Right ventricle myocardium superior (tissue), 1 donor: ENCODE measurements at regions not wholly inside any gene's neighbourhood (a gene's known extent, or its start where the extent isn't known, plus 50 kb on each side); places are given as distances from the start of the nearest gene placed in this dataset.

ENCODE experiments used
- ATAC-seq: fragments of 200-7000 bp; cut with Tn5 transposase; one replicate; pipeline ENCODE4 v1.9.1; 2020; ENCODE audit warnings: mild to moderate bottlenecking; ENCODE audit not compliant: poor library complexity
- DNase-seq: peaks from one replicate; pipeline ENCODE4 v3.0.0-alpha.2; 2020
- intact Hi-C: fragments of 100-400 bp; cut with DNase I; formaldehyde crosslinking; loops from one replicate; pipeline ENCODE4 v1.11.2; 2022
- donor health status: DM: no; HTN: yes; CAD: no; lungs with severe emphysema.

GRCh38 chr1:106646261-106646784 lies 410.2 kb upstream of the PRMT6 start:
- no peak for DNase-seq
- ATAC-seq, result no peak
- intact Hi-C loops, result no loop called here

DNA sequence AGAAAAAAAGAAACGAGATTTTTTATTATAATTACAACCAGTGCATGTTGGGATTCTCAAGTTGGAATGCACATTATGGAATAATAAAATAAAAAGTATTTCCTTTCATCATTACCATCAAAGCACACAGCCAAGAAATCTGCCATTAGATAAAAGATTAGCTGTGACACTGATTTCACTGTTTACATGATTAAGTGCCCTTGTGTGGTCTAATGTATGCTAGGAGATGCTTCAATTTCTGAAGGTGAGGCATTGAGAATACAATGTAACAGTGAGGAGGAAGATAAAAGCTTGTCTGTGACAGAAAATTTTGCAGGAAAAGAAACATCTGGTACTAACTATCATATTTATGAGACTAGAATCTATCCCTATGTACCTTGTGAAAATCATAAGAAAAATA lies 409.7 kb upstream of the PRMT6 start:
- DNase-seq (no peak), ATAC-seq (no peak)
- intact Hi-C loops, result no loop called here

GRCh38 chr1:106651028-106651762 lies 405.3 kb upstream of the PRMT6 start:
- ATAC-seq (no peak), DNase-seq (no peak)
- intact Hi-C loops, result no loop called here

DNA sequence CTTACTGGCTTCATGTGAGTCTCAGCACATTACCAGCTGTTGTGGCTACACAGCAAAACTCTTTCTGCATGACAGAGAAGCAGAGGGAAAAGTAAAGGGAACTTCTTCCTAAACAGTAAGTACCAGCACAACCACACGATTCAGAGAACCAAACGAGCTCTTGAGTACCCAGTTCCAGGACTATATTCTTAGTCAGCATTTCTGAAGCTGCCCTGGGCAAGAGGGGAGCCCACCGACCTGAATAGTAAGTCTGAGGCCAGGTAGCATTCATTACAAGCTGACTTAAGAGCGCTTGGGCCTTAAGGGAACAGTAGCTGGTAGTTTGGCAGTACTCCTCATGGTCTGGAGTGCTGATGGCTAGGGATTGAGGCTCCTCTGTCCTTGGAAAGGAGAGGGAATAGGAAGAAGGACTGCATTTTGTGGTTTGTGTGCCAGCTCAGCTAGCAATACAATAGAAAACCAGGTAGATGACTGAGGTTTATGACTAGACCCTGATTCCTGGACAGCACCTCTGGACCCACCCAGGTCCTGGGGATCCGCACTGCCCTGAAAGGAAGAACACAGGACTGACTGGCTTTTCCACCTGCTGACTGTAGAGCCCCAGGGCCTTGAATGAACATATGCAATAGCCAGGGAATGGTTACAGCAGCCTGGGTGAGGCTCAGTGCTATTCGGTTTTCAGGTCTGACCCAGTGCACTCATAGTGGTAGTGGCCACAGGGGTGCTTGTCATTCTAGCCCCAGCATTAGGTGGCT lies 396.8 kb upstream of the PRMT6 start:
- DNase-seq, result no peak
- intact Hi-C loops, result no loop called here
- no peak for ATAC-seq

DNA sequence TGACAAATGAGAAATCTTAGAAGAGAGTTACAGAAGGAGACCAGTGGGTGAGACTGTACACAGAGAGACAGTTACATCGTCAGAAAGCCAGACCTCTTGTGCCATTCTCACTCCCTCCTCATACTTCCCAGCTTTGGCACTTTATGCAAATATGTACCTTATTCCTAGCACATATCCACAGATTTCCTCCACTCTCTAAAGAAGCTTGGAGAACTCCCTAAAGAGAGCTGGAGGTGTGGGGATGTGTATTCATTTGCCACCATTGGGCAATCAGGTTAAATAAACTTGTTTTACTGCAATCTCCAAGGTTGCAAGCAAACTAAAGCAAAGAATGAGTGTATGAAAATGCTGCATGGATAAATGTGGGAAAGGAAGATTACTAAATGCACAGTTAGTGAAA lies 380.9 kb upstream of the PRMT6 start:
- intact Hi-C loops, result no loop called here
- no peak for ATAC-seq
- DNase-seq, result no peak

- DNase-seq (no peak), ATAC-seq (no peak)
- intact Hi-C loops, result no loop called here
Measured at GRCh38 chr1:106676021-106676420, 380.5 kb upstream of the PRMT6 start.

DNA sequence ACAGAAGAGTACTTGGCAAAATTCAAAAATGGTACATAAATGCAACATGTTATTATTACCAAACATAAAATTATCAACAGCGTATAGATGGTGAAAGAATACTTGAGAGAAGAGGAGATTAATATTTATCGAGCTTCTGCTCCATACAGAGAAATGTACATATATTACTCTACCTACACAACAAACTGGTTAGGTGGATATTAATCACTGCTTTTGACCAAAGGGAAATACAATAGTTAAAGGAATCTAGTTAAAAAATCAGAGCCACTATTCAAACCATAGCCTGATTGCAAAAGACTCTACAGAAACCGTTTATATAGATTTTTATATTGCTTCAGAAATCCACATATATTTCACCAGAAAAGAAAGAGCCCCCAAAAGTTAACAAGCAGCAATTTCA lies 379.3 kb upstream of the PRMT6 start:
- intact Hi-C loops, result no loop called here
- DNase-seq (no peak), ATAC-seq (no peak)

DNA sequence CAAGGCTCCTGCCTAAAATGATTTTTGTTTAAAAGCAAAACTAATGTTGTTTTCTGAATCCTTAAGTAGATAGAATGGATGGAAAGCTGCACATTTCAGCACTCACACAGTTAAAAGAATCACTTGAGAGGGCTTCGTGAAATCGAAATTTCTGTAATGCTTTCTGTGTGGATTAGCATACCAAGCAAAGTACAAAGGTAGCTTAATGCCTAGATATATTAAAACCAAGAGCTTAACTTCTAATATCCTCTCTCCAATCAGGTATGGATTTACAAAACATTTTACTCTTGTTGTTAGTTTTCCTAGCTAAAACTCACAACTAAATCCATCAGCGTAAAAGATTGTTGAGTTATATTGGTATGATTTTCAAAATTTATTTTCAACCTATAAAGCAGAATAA lies 378.8 kb upstream of the PRMT6 start:
- ATAC-seq, result no peak
- no peak for DNase-seq
- intact Hi-C loops, result no loop called here

DNA sequence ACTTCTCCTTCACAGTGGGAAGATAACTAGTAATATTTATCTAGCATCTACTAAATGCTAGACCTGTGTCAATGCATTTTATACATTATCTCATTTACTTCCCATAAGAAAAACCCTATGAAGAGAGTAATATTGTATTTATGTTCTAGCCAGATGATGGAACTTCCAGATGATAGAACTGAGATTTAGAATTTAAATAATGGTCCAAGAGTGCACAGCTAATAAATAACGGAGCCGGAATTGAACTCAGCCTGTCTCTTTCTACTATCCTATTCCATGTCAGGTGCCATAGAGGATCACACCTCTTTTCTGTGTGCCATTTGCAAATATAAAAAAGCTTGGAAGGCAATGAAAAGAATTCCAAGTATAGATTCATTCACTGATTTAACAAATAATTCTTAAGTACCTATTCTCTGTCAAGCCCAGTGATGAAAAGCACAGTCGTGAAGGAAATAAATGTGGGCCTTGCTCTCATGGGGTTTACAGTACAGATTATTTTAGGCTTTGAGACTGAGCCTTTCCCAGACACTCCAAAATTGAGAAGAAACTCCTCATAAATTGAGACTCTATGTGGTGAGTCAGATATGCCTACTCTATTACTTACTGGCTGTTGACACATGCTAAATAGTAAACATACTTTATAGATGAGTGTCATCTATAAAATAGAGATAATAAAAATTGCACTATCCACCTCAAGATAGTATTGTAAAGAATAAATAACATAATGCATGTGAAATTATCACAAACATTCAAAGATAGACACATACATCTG lies 378.0 kb upstream of the PRMT6 start:
- ATAC-seq (no peak), DNase-seq (no peak)
- intact Hi-C loops, result no loop called here

- DNase-seq, result no peak
- no peak for ATAC-seq
- intact Hi-C loops, result no loop called here
Measured at GRCh38 chr1:106680216-106680615, 376.3 kb upstream of the PRMT6 start.

DNA sequence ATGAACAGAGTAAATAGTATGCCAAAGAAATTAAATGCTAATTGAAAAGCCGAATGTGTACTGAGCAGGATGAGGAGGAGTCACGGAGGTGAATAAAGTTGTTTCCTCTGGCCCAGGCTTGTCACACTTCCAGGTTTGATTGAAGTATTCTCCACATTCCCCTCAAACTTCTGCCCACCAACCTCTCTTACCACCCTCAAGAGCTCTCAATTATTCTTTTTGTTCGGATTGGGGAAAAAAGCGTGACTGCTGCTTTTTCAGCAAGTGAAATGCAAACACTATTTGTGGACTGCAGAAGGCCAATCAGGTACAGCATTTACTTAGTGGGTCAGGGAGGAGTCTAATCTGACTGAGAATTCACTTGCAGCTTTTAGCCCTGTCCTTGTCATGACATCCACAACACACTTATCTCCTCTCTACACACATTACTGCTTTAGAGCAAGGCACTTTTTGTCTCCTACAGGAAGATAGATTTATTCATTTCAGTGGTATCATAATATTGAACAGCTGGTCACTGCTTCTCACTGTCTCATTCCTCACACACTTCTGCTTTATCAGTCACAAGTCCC lies 375.6 kb upstream of the PRMT6 start:
- DNase-seq (no peak), ATAC-seq (no peak)
- intact Hi-C loops, result no loop called here

DNA sequence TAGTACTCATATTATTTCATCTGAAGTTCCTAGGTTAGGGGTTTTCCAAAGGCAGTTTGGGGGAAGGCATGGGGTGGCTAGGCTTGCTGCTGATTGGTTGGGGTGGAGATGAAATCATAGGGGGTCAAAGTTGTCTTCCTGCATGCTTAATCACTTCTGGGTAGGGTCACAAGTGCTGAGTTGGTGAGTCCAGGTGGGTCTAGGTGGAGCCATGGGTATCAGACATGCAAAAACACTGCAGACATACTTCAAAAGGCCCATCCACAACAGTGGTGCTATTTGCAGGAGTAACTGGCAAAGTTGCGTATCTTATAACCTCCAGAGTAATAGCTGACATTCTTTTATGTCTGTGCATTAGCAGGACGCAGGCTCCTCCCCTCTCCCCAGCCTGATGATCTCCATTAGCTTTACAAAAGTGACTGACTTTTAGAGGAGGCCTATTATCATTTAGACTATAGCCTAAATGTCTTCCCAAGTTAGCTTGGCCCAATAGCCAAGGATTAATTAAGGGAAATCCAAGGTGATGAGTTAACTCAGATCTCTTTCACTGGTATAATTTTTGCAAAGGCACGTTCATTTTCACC lies 374.4 kb upstream of the PRMT6 start:
- DNase-seq (no peak), ATAC-seq (no peak)
- intact Hi-C loops, result no loop called here

GRCh38 chr1:106688446-106688845 lies 368.0 kb upstream of the PRMT6 start:
- no peak for ATAC-seq

DNA sequence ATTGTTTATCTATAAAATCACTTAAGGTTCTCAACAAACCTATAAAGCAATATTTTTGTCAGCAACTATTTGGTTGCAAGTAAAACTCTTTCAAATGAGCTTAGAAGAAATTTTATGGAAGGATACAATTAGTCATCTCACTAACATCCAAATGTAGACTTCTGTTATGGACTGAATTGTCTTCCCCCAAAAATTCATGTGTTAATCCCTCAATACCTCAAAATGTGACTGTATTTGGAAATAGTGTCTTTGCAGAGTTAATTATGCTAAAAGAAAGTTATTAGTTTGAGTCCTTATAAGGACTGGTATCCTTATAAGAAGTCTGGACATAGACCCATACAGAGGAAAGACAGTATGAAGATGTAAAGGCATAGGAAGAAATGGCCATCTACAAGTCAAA lies 357.8 kb upstream of the PRMT6 start:
- no peak for DNase-seq
- intact Hi-C loops, result no loop called here
- no peak for ATAC-seq

More at GRCh38 chr1:106688446-106688845, 368.0 kb upstream of the PRMT6 start:
- intact Hi-C loops, result no loop called here
- no peak for DNase-seq

DNA sequence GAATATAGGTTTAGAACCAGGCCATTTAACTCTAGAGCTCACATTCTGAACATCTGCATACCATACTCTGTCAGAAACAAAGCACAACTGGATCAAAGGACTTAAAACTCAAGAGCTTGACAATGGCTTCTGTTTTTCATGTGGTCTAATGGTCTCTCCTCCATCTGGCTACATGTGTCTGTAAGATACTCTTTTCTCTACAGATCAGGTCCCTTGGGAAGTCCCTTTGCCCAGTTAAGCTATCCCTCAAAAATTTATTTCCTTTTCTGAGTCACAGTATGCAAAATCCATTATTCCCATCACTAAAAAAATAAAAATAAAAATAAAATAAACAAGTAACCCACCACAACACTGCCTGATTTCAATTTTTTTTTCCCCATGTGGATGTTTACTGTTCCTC lies 357.0 kb upstream of the PRMT6 start:
- no peak for ATAC-seq
- intact Hi-C loops, result no loop called here
- no peak for DNase-seq

GRCh38 chr1:106700211-106700610 lies 356.3 kb upstream of the PRMT6 start:
- ATAC-seq, result no peak
- DNase-seq, result no peak
- intact Hi-C loops, result no loop called here

DNA sequence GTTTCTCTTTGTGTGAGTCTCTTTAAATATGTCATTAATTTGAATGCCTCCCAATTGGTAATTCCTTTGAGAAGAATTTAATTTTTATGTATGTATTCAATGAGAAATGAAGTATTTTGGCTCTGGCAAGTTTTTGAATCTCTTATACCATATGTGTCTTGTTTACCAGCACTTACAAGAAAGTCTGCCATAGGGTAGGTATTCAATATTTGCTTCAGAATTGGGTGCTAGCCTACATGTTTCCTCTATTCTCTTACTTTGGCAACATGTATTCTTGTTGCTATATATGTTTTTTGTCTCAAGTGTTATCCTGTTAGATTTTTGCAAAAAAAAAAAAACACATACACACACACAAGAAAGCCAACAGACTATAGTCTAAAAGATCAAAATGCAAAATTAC lies 350.5 kb upstream of the PRMT6 start:
- no peak for ATAC-seq
- intact Hi-C loops, result no loop called here
- no peak for DNase-seq

GRCh38 chr1:106717591-106717990 lies 338.9 kb upstream of the PRMT6 start:
- ATAC-seq (no peak), DNase-seq (no peak)
- intact Hi-C loops, result no loop called here

GRCh38 chr1:106721790-106722189 lies 334.7 kb upstream of the PRMT6 start:
- ATAC-seq (no peak), DNase-seq (no peak)
- intact Hi-C loops, result no loop called here
